AG08395 (cell line): ENCODE measurements at regions not wholly inside any gene's neighbourhood (a gene's known extent, or its start where the extent isn't known, plus 50 kb on each side); places are given as distances from the start of the nearest gene placed in this dataset.

Experiments
- DNase-seq: peaks from one replicate; pipeline ENCODE4 v3.0.0; 2012; ENCODE audit warnings: mixed read lengths, low spot score

DNA sequence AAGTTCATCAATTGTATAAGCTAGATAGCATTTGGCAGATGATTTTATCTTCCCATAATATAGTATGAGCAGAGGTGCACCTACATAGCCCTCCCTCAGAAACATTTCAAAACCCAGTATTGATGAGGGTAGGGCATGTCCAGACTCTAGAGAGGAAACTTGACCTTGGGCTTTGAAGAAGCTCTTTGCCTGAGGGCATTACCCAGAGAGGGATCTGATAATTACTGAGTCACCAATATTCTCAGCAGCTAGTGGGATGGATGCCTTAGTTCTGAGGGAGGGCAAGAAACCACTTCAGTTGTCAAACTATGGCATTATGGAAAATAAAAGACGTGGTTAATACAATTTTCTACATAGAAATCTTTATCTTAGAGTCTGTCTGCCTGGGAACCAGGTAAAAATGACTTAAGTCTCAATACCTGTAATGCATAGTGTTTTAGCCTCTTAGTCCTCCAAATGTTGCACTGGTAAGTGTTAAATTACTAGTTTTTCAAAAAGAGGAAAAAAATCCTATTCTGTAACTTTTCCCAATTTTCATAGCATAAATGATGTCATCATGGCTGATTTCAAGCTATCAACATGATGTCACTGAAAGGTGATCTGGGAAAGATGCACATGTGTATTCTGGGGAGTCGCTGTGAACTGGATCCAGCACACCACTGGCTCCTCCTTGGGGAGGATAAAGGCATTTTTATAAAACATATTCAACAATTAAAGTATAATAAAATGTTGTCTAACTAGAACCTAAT, 809.0 kb downstream of the KCTD16 start:
- no peak for DNase-seq

DNA sequence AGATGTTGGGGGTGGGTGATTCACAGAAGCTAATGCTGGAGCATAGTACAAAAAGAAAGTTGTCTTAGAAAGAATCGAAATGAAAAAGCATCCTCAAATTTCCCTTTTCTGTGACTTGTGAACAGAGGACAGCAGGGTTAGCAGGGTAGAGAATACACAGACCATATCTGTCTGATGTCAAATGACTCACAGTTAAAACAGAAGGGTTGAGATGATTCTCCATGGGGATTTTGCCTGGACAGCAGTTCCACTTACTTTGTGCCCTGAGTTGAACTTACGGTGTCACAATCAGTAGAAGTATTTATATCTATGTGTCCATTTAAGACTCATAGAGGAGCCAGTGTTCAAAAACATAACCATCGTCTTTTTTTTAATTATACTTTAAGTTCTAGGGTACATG, 801.6 kb downstream of the KCTD16 start:
- DNase-seq, result no peak

DNA sequence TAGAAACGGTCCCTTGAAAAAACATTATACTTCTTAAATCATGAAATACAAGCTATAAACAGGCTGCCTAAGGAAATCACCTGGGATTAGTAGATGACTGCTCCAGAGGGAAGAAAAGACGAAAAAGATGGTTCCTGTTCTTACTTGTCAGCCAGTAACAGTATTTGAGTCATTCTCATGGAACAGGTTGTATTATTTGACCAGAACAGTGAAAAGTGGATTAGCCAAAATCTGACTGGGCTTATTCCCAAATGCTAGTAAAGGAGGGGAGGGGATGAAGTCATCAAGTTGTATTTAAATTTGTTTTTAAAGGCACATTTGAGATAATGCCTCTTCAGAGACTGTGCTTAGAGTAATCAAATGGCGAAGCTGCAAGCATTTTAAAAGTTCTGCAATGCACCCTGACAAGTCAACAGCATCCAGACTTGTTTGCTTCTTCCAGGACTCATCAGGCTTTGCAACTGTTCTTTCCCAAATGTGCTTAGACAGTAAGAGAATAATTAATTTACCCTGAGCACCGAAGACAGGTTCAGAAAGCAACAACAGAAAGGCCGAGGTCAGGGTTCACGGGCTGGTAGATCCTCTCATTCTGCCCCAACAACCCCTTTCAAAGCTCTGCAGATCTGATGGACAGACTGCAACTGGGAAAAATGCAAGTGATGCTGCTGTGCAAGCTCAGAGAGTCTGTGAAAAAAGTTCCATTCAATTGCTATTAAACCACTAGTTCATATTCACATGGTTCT, 800.6 kb downstream of the KCTD16 start:
- DNase-seq, result no peak

DNA sequence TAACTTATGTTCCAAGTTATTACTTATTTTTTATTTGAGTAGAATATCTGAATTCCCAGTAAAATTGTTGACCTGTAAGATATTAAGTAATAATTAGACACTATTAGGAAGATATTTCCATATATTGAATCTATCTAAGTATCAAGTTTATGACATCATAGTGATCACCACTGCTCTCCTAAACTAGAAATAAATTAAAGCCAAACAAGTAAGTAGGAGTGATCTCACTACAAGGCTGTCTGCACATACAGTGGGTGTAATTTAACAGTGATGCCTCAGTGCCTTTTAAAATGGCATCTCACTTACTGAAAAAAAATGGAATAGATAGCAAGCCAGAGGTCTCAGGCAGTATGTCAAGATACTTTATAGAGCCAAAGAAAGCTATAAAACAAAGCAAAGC, 789.6 kb downstream of the KCTD16 start:
- no peak for DNase-seq

DNA sequence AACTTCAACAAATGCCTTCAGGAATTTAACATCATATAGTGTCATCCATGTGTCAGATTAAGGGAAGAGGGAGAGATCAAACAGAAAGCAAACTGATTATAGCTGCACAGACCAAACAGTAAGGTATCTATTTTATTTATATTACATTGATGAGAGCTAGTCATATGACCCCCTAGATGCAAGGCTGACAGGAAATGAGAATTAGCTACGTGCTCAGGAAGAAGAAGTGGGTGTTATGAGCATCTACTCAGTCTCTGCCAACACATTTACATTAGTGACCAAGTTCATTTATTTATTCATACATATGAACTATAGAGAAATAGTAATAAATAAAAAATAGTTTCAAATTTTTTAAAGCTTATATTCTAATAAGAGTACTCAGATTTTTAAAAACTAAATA, 787.3 kb downstream of the KCTD16 start:
- DNase-seq, result no peak

DNA sequence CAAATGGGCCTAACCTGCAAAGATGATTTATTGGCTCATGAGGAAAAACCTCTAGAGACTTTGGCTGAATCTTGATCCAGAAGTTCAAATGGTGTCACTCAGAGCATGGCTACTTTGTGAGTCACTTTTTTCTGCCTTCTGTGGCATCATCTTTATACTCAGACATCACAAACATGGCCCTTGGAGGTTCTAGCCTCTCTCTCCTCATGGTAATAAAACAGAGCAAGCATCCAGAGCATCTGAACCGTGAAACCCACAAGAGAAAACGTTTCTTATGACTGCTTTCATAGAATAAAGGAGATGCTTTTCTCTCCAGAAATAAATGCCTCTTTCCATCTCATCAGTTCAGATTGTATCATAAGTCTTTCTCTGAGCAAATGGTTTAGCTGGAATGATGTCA, 780.3 kb downstream of the KCTD16 start:
- DNase-seq, result no peak

DNA sequence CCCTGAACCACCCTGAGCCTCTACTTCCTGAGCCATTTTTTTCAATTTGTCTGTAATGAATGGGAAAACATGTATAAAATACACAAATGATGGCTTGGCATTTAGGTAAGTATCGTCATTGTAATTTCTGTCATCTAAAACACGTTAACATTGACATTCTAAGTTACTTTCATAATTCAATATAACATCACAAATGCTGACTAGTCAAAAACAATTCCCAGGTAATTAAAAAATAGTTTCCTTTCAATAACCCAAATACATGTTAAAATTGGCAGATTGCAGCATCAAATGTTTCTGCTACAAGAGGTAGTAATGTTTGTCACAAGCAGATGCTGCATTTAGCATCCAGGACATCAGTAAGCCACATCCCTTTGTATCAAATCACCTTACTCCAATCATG, 776.4 kb downstream of the KCTD16 start:
- no peak for DNase-seq

DNA sequence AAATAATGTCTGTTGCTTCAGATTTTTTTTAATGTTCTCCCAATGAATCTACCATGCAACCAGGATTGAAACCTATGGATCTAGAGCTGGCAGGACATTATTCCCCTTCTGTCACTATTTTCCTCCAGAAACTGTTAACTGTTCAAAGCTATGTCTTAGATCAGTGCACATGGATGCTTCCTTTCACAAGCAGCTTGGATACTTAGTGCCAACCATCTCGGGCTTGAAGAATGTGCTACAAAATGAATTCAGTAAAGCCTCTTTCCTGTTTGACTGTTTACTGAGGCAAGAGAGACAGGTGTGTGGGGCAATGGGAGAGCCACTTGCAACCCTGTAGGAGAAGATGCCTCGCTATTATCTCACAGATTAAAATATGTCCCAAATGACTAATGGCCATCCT, 774.8 kb downstream of the KCTD16 start:
- DNase-seq, result no peak

DNA sequence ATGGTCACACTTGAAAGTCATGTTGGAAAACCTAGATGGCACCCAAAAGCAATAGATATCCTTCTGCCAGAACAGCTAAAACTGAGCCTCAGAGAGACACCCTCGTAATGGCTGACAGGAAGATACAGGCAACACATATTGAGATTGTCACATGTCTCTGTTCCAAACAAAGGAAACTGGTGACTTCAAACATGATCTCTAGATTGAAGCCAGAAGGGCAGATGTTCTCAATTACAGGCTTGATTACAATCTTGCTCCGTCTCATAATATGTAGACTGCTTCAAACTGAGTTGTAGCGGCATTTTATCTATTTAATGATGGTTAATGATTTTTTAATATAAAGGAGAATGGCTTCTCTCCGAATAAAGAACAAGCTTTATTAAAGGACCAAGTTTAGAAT, 774.3 kb downstream of the KCTD16 start:
- DNase-seq, result no peak

DNA sequence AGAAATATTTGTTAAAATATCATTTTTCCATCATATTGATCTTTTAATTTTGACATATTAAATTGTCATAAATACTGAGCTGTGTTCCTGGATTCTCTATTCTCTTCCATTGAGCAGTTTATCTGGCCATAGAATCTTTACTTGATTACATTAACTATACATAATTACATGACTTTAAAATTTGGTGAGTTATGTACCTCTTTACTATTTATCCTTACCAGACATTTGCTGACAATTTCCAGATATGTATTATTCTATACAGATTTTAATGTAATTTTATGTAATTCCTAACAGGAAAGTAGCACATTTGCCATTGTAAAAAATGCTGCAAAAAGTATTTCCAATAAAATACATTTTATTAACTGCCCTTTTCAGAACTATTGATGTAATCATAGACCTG, 770.3 kb downstream of the KCTD16 start:
- no peak for DNase-seq

DNA sequence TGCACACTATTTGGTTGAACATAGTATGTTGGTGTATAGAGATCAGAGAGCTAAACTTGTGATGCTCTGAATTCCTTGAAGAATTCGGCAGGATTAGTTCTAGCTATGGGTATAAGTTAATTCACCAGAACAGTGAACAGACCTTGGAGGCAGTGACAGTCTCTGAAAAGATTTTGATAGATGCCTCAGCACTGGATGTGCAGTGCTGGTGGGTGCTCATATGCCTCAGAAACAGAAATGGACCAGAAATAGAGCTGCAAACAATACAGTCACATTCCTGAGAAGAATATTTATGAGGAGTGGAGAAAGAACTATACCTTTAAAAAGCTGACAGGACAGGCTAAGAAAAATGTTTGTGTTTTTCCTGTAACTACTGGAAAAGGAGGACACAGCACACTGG, 747.7 kb downstream of the KCTD16 start:
- no peak for DNase-seq

DNA sequence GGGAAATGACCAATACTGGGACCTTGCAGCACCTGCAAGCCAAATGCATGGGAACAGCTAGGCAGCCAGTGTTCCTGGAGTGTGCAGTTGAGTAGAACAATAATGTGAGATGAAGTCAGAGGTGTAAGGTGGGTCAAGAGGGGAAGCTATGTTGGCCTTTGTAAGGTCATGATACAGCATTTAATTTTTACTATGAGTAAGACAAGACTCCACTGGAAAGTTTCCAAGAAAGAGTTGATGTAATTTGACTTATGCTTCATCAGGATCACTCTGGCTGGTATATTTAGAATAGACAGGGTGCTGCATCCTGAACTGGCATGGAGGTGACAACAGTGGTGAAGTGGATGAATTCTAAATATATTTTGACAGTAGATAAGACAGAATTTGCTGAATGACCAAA, 744.8 kb downstream of the KCTD16 start:
- DNase-seq, result no peak

DNA sequence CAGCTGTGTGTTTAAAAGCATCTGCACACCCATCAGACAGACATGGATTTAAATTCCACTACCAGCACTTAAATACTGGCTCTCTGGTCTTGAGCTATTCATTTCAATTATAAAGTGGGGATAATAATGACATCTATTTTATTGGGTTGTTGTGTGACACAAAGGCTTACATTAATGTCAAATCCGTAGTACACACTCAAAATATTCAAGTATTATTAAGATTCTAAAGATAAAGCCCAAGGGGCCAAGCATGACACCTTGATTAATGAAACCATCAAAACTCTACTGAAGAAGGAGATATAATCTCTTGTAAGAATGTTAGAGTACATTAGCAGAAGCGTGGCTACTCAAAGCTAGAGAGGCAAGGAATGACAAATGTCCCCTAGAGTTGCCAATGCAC, 743.0 kb downstream of the KCTD16 start:
- no peak for DNase-seq

DNA sequence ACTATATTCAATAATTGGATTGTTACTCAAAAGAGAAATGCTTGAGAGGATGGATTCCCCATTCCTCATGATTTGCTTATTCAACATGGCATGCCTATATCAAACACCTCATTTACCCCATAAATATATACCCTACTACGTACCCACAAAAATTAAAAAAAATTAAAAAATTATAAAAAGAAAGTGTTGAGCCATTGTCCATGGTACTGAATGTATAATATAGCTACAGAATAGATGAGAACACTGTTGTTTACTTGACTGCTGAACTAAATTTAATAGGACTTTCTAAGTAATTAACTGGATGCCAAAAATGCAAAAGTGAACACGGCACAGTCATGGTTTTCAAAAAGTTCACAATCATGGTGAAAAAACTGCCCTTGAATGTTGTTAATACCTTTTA, 725.8 kb downstream of the KCTD16 start:
- no peak for DNase-seq

DNA sequence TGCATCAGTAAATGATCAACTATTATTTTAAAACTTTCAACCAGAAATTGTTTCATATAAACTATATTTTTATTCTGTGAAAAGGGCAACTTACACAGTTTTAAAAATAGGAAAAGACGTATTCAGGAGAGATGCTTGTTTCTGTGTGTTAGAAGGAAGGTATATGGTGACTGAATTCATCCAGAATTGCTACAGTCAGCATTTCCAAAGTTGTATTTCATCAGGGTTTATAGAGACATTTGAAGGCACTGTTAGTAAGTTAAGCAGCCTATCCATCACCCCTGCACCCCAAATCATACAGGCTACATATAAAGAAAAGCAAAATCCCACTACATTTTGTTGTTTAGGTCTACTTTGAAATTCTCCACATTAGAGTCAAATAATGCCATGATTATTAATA, 716.0 kb downstream of the KCTD16 start:
- no peak for DNase-seq

DNA sequence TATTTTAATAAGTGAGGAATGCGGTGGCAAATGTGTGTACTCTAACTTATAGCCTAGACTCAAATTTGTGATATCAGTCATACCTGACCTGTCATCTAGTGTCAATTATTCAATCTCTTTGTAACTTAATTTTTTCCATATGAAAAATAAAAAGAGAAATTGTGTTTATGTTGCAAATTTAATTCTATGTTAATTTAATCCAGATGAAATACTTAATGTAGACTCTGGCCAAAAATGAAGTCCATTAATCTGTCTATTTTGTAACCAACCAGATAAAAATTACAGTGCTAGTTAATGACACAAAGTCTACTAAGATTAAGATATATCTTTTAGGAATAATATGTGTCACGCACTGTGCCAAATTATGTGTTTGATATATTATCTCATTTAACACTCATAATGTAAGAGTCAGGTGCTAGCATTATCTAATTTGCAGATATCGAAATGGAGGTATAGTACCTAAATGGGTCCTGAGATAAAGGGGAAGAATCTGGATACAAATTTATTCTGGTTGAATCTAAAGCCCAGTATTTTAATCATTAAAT, 712.1 kb downstream of the KCTD16 start:
- DNase-seq, result no peak

DNA sequence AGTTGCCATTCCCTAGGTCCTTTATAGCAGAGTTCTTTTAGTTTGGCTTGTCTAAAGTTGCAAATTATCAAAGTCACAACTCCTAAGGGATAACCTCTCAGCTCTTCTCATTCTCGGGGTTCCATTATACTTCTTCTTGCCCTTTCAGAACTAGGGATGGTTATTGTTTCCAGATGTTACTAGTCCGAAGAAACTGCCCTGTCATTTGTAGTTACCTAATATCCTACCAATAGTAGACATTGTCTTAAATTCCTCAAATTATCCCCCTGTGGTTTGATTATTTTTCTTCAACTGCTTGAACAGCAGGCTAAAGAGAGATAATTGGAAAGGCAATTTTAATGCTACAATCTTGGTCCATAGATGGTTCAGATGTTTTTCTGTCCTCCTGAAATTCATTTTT, 709.8 kb downstream of the KCTD16 start:
- DNase-seq, result no peak

DNA sequence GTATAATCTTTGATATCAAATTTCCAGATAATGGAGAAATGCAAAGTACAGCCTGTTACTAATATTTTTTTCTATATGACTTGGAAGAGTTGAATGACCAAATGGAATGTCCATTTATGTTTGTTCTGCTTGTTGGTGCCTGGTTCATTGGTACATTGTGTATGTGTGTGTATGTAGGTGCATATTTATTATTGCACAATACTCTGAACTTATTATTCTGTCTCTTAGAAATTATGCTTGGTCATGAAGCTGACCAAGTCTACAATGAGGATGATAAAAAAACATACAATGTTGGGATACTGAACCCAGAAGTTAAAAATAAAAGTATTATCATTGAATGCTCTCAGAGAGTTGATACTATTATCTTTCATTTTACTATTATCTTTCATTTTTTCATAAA, 706.3 kb downstream of the KCTD16 start:
- DNase-seq, result no peak

DNA sequence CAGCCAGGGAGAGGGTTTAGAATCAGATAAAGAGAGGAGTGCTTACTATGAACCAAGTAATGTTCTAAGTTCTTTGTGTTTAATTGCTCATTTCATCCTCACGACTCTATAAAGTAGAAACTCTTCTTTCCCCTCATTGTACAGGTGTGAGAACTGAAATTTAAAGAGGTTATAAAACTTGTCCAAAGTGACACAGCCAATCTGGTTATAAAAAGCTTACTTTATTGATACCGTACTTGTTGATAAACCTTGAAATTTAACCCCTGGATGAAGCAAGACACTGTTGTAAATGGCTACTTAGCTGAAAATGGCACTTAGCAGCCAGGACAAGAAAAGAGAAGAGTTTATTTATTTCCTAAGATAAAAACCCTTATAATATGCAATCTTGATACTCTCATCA, 702.4 kb downstream of the KCTD16 start:
- DNase-seq, result no peak

DNA sequence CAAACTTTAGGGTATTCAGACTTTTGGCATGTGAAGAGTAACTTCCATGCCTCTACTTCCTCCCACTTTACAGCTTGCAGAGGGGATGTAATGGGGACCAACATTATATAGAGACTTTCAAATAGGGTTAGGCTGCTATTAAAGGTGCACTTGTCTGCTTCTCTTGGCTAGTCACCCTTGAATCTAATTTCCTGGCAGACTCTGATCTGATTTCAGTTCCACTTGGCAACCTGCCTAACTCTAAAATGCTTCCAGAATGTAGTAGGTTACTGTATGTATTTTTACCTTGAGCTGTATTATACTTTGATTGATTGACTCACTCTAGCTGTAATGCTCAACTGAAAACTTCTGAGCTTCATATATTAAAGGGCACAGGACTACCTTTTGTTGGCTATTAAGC, 693.4 kb downstream of the KCTD16 start:
- no peak for DNase-seq

DNA sequence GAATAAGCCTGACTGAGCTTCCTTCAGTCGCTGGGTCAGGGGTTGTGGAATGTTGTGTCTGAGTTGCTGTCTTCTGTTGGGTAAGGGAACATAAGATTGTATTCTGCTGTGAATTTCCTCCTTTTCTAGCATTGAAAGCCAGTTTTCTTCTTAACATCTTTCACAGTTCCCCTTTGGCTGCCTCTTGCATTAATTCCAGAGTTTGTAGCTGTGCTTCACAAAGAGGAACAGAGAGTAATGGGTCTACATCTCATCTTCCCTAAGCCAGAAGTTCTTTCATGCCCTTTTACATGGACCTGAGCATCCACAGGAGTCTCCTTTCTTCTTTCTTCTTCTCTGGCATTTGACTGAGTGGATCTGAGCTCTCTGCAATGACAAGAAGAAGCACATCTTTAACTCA, 686.8 kb downstream of the KCTD16 start:
- no peak for DNase-seq

DNA sequence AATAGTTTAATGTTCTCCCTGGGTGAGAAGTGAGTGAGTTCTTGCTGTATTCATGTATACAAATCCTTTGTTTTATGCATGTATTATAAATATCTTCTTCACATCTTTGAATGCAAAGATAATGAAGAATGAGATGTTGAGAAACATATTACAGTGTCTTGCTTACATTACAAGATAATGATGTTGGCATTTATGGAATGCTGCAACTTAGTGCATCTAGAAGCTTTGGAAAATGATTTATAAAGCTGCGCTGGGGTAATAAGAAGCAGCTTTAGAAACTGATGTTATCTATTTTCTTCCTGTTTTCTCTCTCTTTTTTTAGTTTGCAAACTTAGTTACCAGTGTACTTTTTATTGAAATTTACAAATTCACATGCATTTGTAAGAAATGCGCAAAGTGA, 673.4 kb downstream of the KCTD16 start:
- DNase-seq, result no peak

DNA sequence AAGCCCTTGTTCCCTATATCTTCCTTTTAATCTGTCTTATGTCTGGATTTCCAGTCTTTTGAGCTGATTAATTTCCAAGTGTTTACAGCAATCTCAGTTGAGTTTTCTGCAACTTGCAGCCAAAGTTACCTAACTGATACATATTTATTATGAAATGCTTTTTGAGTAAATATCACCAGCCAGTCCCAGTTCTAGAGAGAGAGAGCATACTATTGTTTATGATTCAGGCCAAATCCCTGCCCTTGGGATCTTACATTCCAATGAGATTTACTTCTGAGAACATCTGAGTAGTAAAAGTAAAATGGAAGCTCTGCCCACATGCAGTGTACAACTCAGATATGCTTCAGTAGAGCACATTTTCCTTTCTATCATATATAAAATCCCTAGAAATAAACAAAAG, 661.7 kb downstream of the KCTD16 start:
- no peak for DNase-seq

DNA sequence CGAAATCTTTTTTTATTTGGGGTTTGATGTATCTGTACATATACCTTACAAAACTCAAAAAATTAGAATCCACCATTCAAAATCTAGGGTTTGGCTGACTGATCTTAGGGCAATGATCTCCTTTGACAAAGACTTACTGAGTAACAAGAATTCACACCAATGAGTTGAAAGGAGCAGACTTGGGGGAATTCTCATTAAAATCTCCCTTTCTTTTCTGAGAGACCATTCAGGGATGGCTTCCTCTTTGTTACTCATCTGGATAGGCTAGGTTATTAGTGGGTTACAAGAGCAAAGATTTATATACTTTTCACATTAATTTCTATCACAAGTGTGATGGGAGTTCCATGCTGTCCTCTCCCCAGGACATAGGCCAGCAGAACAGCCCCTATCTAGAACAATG, 661.0 kb downstream of the KCTD16 start:
- no peak for DNase-seq
